Activated B cell treated with CpG ODN at 0.5 μM for 24 hours (primary cell): ENCODE measurements at regions not wholly inside any gene's neighbourhood (a gene's known extent, or its start where the extent isn't known, plus 50 kb on each side); places are given as distances from the start of the nearest gene placed in this dataset.

ENCODE experiments used
- ATAC-seq: fragments of 200-7000 bp; cut with Tn5 transposase; one replicate; pipeline ENCODE4 v1.10.0; 2021; ENCODE audit warnings: low read depth, mild to moderate bottlenecking, moderate library complexity
- CTCF ChIA-PET: fragments of 350-600 bp; sonication (Branson Sonifier 250); formaldehyde crosslinking; loops from one replicate; lab custom pipeline; 2021; ENCODE audit warnings: antibody characterized with exemption; lab: Charles Lee
- POLR2A ChIA-PET: fragments of 350-600 bp; sonication (Branson Sonifier 250); formaldehyde crosslinking; loops from one replicate; lab custom pipeline; 2021; ENCODE audit warnings: antibody characterized with exemption; lab: Charles Lee
- DNase-seq: peaks from one replicate; pipeline ENCODE4 v3.0.0; 2022
- H3K27ac Mint-ChIP-seq: one replicate; pipeline ENCODE4 v1.8.0; 2020; ENCODE audit warnings: mixed read lengths
- H3K27me3 Mint-ChIP-seq: one replicate; pipeline ENCODE4 v1.8.0; 2021; ENCODE audit warnings: mixed read lengths
- H3K36me3 Mint-ChIP-seq: one replicate; pipeline ENCODE4 v1.8.0; 2021; ENCODE audit warnings: low read depth, mixed read lengths
- H3K4me1 Mint-ChIP-seq: one replicate; pipeline ENCODE4 v1.8.0; 2021; ENCODE audit warnings: mixed read lengths
- H3K4me3 Mint-ChIP-seq: one replicate; pipeline ENCODE4 v1.8.0; 2020; ENCODE audit warnings: mild to moderate bottlenecking, mixed read lengths
- H3K9me3 Mint-ChIP-seq: one replicate; pipeline ENCODE4 v1.8.0; 2020; ENCODE audit warnings: mixed read lengths
- CTCF ChIP-seq: fragments of 200-600 bp; IDR thresholded peaks from one replicate; pipeline ENCODE4 v1.8.0; 2022; ENCODE audit warnings: antibody characterized with exemption, mild to moderate bottlenecking
- intact Hi-C: fragments of 100-400 bp; cut with micrococcal nuclease; formaldehyde crosslinking; loops from one replicate; pipeline ENCODE4 v1.15.1; 2024

- TF ChIP-seq CTCF: no peak
- H3K4me3 Mint-ChIP-seq: no peak overlapping the region
- H3K4me1 Mint-ChIP-seq: no peaks in the 10 kb centered on the region
- no peaks in the 10 kb centered on the region for H3K27me3 Mint-ChIP-seq
- POLR2A ChIA-PET: no interaction called here
- ATAC-seq (no peak), DNase-seq (no peak)
- intact Hi-C loops: no loop called here
- H3K27ac Mint-ChIP-seq: no peak overlapping the region
- CTCF ChIA-PET: no interaction called here
- no peaks in the 10 kb centered on the region for H3K36me3 Mint-ChIP-seq
- peaks cover 14% of the 10 kb centered on the region for H3K9me3 Mint-ChIP-seq
Observed at GRCh38 chr14:39957987-39958386, 525.8 kb upstream of the FBXO33 start.

- intact Hi-C loops: no loop called here
- CTCF ChIA-PET: no interaction called here
- peaks cover 14% of the 10 kb centered on the region for H3K9me3 Mint-ChIP-seq
- H3K27me3 Mint-ChIP-seq: no peaks in the 10 kb centered on the region
- no peak overlapping the region for H3K4me3 Mint-ChIP-seq
- no peak for DNase-seq
- no peaks in the 10 kb centered on the region for H3K4me1 Mint-ChIP-seq
- no peak for TF ChIP-seq CTCF
- H3K36me3 Mint-ChIP-seq: no peaks in the 10 kb centered on the region
- no peak overlapping the region for H3K27ac Mint-ChIP-seq
- POLR2A ChIA-PET: no interaction called here
- ATAC-seq: no peak
Observed at GRCh38 chr14:39957290-39957689, 525.1 kb upstream of the FBXO33 start.

- Mint-ChIP-seq H3K27me3 (no peaks in the 10 kb centered on the region), H3K9me3 (peaks cover 14% of the 10 kb centered on the region), H3K4me1 (no peaks in the 10 kb centered on the region), H3K27ac (no peak overlapping the region), H3K4me3 (no peak overlapping the region), H3K36me3 (no peaks in the 10 kb centered on the region)
- intact Hi-C loops: no loop called here
- POLR2A ChIA-PET: no interaction called here
- CTCF ChIA-PET: no interaction called here
- TF ChIP-seq CTCF: no peak
- ATAC-seq (no peak), DNase-seq (no peak)
Observed at GRCh38 chr14:39956372-39956771, 524.1 kb upstream of the FBXO33 start.

- ATAC-seq (no peak), DNase-seq (no peak)
- H3K36me3 Mint-ChIP-seq: no peaks in the 10 kb centered on the region
- no peak overlapping the region for H3K4me3 Mint-ChIP-seq
- no peaks in the 10 kb centered on the region for H3K27me3 Mint-ChIP-seq
- intact Hi-C loops: no loop called here
- ChIA-PET CTCF (no interaction called here), POLR2A (no interaction called here)
- peaks cover 8% of the 10 kb centered on the region for H3K9me3 Mint-ChIP-seq
- no peak for TF ChIP-seq CTCF
- no peaks in the 10 kb centered on the region for H3K4me1 Mint-ChIP-seq
- no peak overlapping the region for H3K27ac Mint-ChIP-seq
Observed at GRCh38 chr14:39948235-39948634, 516.0 kb upstream of the FBXO33 start.

- Mint-ChIP-seq H3K4me3 (no peak overlapping the region), H3K27ac (no peak overlapping the region), H3K36me3 (no peaks in the 10 kb centered on the region), H3K4me1 (no peaks in the 10 kb centered on the region), H3K27me3 (no peaks in the 10 kb centered on the region), H3K9me3 (peaks cover 8% of the 10 kb centered on the region)
- ChIA-PET POLR2A (no interaction called here), CTCF (no interaction called here)
- DNase-seq (no peak), ATAC-seq (no peak)
- intact Hi-C loops: no loop called here
- no peak for TF ChIP-seq CTCF
Observed at GRCh38 chr14:39946807-39947206, 514.6 kb upstream of the FBXO33 start.
